ENCODE measurements at regions not wholly inside any gene's neighbourhood (a gene's known extent, or its start where the extent isn't known, plus 50 kb on each side); places are given as distances from the start of the nearest gene placed in this dataset.

GRCh38 chr4:13181681-13182080, 302.5 kb downstream of the RAB28 start:
- DNase-seq (no peak), ATAC-seq (no peak)
- Histone ChIP-seq H3K4me3 (no peak overlapping the region), H3K36me3 (no peaks in the 10 kb centered on the region), H3K27me3 (no peaks in the 10 kb centered on the region), H3K9me3 (no peaks in the 10 kb centered on the region), H3K4me1 (no peaks in the 10 kb centered on the region), H3K27ac (no peak overlapping the region)
- no peak for TF ChIP-seq CTCF (IDR thresholded peaks at IDR 0.05)
- intact Hi-C loops (cut with DNase I), result no loop called here

GRCh38 chr4:13180701-13181100, 303.4 kb downstream of the RAB28 start:
- Histone ChIP-seq H3K4me1 (no peaks in the 10 kb centered on the region), H3K4me3 (no peak overlapping the region), H3K9me3 (no peaks in the 10 kb centered on the region), H3K36me3 (no peaks in the 10 kb centered on the region), H3K27me3 (no peaks in the 10 kb centered on the region), H3K27ac (no peak overlapping the region)
- intact Hi-C loops (cut with DNase I), result no loop called here
- DNase-seq, result no peak
- ATAC-seq, result no peak
- TF ChIP-seq CTCF (IDR thresholded peaks at IDR 0.05), result no peak

GRCh38 chr4:13178621-13179020, 305.5 kb downstream of the RAB28 start:
- Histone ChIP-seq H3K27me3 (no peaks in the 10 kb centered on the region), H3K4me1 (no peaks in the 10 kb centered on the region), H3K4me3 (no peak overlapping the region), H3K27ac (no peak overlapping the region), H3K36me3 (no peaks in the 10 kb centered on the region), H3K9me3 (no peaks in the 10 kb centered on the region)
- DNase-seq (no peak), ATAC-seq (no peak)
- intact Hi-C loops (cut with DNase I), result no loop called here
- no peak for TF ChIP-seq CTCF (IDR thresholded peaks at IDR 0.05)

GRCh38 chr4:13176741-13177142, 307.4 kb downstream of the RAB28 start:
- ATAC-seq (no peak), DNase-seq (no peak)
- Histone ChIP-seq H3K9me3 (no peaks in the 10 kb centered on the region), H3K27ac (no peak overlapping the region), H3K4me3 (no peak overlapping the region), H3K27me3 (no peaks in the 10 kb centered on the region), H3K36me3 (no peaks in the 10 kb centered on the region), H3K4me1 (no peaks in the 10 kb centered on the region)
- TF ChIP-seq CTCF (IDR thresholded peaks at IDR 0.05), result no peak
- intact Hi-C loops (cut with DNase I), result no loop called here

GRCh38 chr4:13174926-13175325, 309.2 kb downstream of the RAB28 start:
- Histone ChIP-seq H3K4me1 (no peaks in the 10 kb centered on the region), H3K36me3 (no peaks in the 10 kb centered on the region), H3K9me3 (no peaks in the 10 kb centered on the region), H3K27me3 (no peaks in the 10 kb centered on the region), H3K4me3 (no peak overlapping the region), H3K27ac (no peak overlapping the region)
- intact Hi-C loops (cut with DNase I), result no loop called here
- ATAC-seq (no peak), DNase-seq (no peak)
- no peak for TF ChIP-seq CTCF (IDR thresholded peaks at IDR 0.05)

GRCh38 chr4:13174001-13174400, 310.1 kb downstream of the RAB28 start:
- DNase-seq (no peak), ATAC-seq (no peak)
- Histone ChIP-seq H3K27me3 (no peaks in the 10 kb centered on the region), H3K27ac (no peak overlapping the region), H3K9me3 (no peaks in the 10 kb centered on the region), H3K4me1 (no peaks in the 10 kb centered on the region), H3K4me3 (no peak overlapping the region), H3K36me3 (no peaks in the 10 kb centered on the region)
- no peak for TF ChIP-seq CTCF (IDR thresholded peaks at IDR 0.05)
- intact Hi-C loops (cut with DNase I), result no loop called here

Data from upper lobe of right lung (tissue), 1 donor.